Lower leg skin (tissue), 4 donors: ENCODE measurements at regions not wholly inside any gene's neighbourhood (a gene's known extent, or its start where the extent isn't known, plus 50 kb on each side); places are given as distances from the start of the nearest gene placed in this dataset.

ENCODE experiments used
- DNase-seq, 2 donors: peaks; one replicate each; pipeline ENCODE4 v3.0.0-alpha.2; 2019; ENCODE audit warnings: low spot score in 2 of 2
- H3K4me3 ChIP-seq: fragments of 200-600 bp; sonication (generic); 2 replicates; pipeline ENCODE4 v1.5.1; 2017; ENCODE audit warnings: mild to moderate bottlenecking, low read depth; ENCODE audit not compliant: poor library complexity, severe bottlenecking
- CTCF ChIP-seq, 3 donors: fragments of 450-650 bp; IDR thresholded peaks; one replicate each; pipeline ENCODE4 v1.5.1; 2016; ENCODE audit warnings: antibody characterized with exemption in 3 of 3, mild to moderate bottlenecking in 3 of 3, moderate library complexity in 2 of 3
- POLR2A ChIP-seq, 2 donors: fragments of 450-650 bp; IDR thresholded peaks; one replicate each; pipeline ENCODE4 v1.6.1; 2016 to 2017; ENCODE audit warnings: antibody characterized with exemption in 2 of 2, mild to moderate bottlenecking in 1 of 2, moderate library complexity in 1 of 2
- WGBS, 2 donors: methylation state at CpG; one replicate each; pipeline ENCODE4 v1.1.5; 2018; 5-methylcytosine and 5-hydroxymethylcytosine counted together
- intact Hi-C: fragments of 100-400 bp; cut with DNase I; formaldehyde crosslinking; loops from one replicate; pipeline ENCODE4 v1.15.0; 2023; ENCODE audit warnings: low total_unique reads

GRCh38 chr13:88376760-88377388 lies 705.7 kb downstream of the SLITRK5 start:
- 36 to 47% methylated on average over 2 of the region's 2 CpGs for WGBS, 2 donors
- intact Hi-C loops, result no loop called here
- DNase-seq, result no peak
- no peak overlapping the region for H3K4me3 ChIP-seq
- no peak for TF ChIP-seq CTCF (IDR thresholded peaks at IDR 0.05)

GRCh38 chr13:88377852-88378251 lies 706.7 kb downstream of the SLITRK5 start:
- DNase-seq, result no peak
- H3K4me3 ChIP-seq, result no peak overlapping the region
- TF ChIP-seq POLR2A (IDR thresholded peaks at IDR 0.05) (no peak), CTCF (IDR thresholded peaks at IDR 0.05) (no peak)
- WGBS, 2 donors, result 83 to 89% methylated on average over 2 of the region's 2 CpGs
- intact Hi-C loops, result no loop called here

- intact Hi-C loops, result no loop called here
- DNase-seq, result no peak
- no peak overlapping the region for H3K4me3 ChIP-seq
- TF ChIP-seq POLR2A (IDR thresholded peaks at IDR 0.05) (no peak), CTCF (IDR thresholded peaks at IDR 0.05) (no peak)
These were observed 713.4 kb downstream of the SLITRK5 start for GRCh38 chr13:88384542-88384941.

GRCh38 chr13:88395804-88396203 lies 724.6 kb downstream of the SLITRK5 start:
- no peak for TF ChIP-seq CTCF (IDR thresholded peaks at IDR 0.05)
- TF ChIP-seq POLR2A (IDR thresholded peaks at IDR 0.05), result no peak
- DNase-seq, result no peak
- H3K4me3 ChIP-seq, result no peak overlapping the region
- intact Hi-C loops, result no loop called here

GRCh38 chr13:88411696-88412095 lies 740.5 kb downstream of the SLITRK5 start:
- 79% methylated on average over 2 of the region's 2 CpGs for WGBS, 2 donors

More at GRCh38 chr13:88411696-88412095, 740.5 kb downstream of the SLITRK5 start:
- H3K4me3 ChIP-seq, result no peak overlapping the region
- DNase-seq, result no peak
- intact Hi-C loops, result no loop called here
- TF ChIP-seq CTCF (IDR thresholded peaks at IDR 0.05) (no peak), POLR2A (IDR thresholded peaks at IDR 0.05) (no peak)
